22Rv1 (cell line): ENCODE measurements at regions not wholly inside any gene's neighbourhood (a gene's known extent, or its start where the extent isn't known, plus 50 kb on each side); places are given as distances from the start of the nearest gene placed in this dataset.

Source experiments
- H3K27ac ChIP-seq: fragments of 450-650 bp; 2 replicates; pipeline ENCODE4 v1.5.1; 2017
- ZFX ChIP-seq: fragments of 450-650 bp; IDR thresholded peaks from 2 replicates; pipeline ENCODE4 v1.6.1; 2017; ENCODE audit warnings: antibody characterized with exemption, borderline replicate concordance
- TF ChIP-seq, protein P1 (sequence below): fragments of 450-650 bp; IDR thresholded peaks from 2 replicates; pipeline ENCODE4 v1.5.1; 2017; ENCODE audit warnings: mild to moderate bottlenecking

DNA sequence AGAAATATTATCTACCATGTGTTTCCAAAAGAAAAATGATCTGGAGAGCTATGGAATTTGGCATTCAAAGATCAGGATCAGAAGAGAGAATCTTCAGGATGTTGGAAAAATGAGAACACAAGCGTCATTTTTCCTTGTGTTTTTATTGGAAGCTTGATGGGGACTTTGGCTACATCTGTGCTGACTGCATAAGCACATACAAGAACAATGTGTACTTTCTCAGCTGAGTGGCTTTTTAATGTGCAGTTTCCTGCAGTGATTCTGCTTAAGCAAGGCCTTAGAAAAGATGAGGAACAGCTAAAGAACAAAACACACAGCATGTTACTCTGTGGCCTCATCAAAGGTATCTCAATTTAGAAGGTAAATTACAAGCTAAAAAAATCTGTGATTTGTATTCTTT, 1039.9 kb downstream of the GLUD2 start:
- TF ChIP-seq, protein P1, sequence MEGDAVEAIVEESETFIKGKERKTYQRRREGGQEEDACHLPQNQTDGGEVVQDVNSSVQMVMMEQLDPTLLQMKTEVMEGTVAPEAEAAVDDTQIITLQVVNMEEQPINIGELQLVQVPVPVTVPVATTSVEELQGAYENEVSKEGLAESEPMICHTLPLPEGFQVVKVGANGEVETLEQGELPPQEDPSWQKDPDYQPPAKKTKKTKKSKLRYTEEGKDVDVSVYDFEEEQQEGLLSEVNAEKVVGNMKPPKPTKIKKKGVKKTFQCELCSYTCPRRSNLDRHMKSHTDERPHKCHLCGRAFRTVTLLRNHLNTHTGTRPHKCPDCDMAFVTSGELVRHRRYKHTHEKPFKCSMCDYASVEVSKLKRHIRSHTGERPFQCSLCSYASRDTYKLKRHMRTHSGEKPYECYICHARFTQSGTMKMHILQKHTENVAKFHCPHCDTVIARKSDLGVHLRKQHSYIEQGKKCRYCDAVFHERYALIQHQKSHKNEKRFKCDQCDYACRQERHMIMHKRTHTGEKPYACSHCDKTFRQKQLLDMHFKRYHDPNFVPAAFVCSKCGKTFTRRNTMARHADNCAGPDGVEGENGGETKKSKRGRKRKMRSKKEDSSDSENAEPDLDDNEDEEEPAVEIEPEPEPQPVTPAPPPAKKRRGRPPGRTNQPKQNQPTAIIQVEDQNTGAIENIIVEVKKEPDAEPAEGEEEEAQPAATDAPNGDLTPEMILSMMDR: no peak
- no peak for TF ChIP-seq ZFX
- H3K27ac ChIP-seq: no peak overlapping the region

GRCh38 chrX:122091571-122091970, 1044.2 kb downstream of the GLUD2 start:
- no peak for TF ChIP-seq ZFX
- TF ChIP-seq, protein P1: no peak
- H3K27ac ChIP-seq: no peak overlapping the region

GRCh38 chrX:122092360-122092759, 1045.0 kb downstream of the GLUD2 start:
- no peak overlapping the region for H3K27ac ChIP-seq
- TF ChIP-seq ZFX: no peak
- TF ChIP-seq, protein P1: no peak

- H3K27ac ChIP-seq: no peak overlapping the region
- TF ChIP-seq, protein P1: no peak
- no peak for TF ChIP-seq ZFX
Measured at GRCh38 chrX:122092978-122093377, 1045.6 kb downstream of the GLUD2 start.

- H3K27ac ChIP-seq: no peak overlapping the region
- TF ChIP-seq, protein P1: no peak
- TF ChIP-seq ZFX: no peak
Measured at GRCh38 chrX:122094611-122095010, 1047.2 kb downstream of the GLUD2 start.

- no peak for TF ChIP-seq ZFX
- TF ChIP-seq, protein P1: no peak
- no peak overlapping the region for H3K27ac ChIP-seq
Measured at GRCh38 chrX:122113376-122113775, 1066.0 kb downstream of the GLUD2 start.

- H3K27ac ChIP-seq: no peak overlapping the region
- no peak for TF ChIP-seq ZFX
- TF ChIP-seq, protein P1: no peak
Measured at GRCh38 chrX:122113896-122114295, 1066.5 kb downstream of the GLUD2 start.
